OCI-LY1 (cell line): ENCODE measurements at regions not wholly inside any gene's neighbourhood (a gene's known extent, or its start where the extent isn't known, plus 50 kb on each side); places are given as distances from the start of the nearest gene placed in this dataset.

Source experiments
- EZH2 ChIP-seq: fragments of 200-600 bp; sonication (generic), shearing (Covaris generic); IDR thresholded peaks from 2 replicates; pipeline ENCODE4 v1.8.0; 2017; ENCODE audit warnings: borderline replicate concordance, mixed run types, mild to moderate bottlenecking, antibody characterized with exemption, low read length, moderate library complexity, mixed read lengths
- TF ChIP-seq, protein P1 (sequence below): fragments of 200-600 bp; sonication (generic), shearing (Covaris generic); IDR thresholded peaks from 2 replicates; pipeline ENCODE4 v1.5.1; 2017; ENCODE audit warnings: mild to moderate bottlenecking, antibody characterized with exemption, low read length, moderate library complexity, mixed read lengths

- TF ChIP-seq, protein P1, sequence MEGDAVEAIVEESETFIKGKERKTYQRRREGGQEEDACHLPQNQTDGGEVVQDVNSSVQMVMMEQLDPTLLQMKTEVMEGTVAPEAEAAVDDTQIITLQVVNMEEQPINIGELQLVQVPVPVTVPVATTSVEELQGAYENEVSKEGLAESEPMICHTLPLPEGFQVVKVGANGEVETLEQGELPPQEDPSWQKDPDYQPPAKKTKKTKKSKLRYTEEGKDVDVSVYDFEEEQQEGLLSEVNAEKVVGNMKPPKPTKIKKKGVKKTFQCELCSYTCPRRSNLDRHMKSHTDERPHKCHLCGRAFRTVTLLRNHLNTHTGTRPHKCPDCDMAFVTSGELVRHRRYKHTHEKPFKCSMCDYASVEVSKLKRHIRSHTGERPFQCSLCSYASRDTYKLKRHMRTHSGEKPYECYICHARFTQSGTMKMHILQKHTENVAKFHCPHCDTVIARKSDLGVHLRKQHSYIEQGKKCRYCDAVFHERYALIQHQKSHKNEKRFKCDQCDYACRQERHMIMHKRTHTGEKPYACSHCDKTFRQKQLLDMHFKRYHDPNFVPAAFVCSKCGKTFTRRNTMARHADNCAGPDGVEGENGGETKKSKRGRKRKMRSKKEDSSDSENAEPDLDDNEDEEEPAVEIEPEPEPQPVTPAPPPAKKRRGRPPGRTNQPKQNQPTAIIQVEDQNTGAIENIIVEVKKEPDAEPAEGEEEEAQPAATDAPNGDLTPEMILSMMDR = no peak
- TF ChIP-seq EZH2 = no peak
These were observed 191.5 kb downstream of the SETD4 start for GRCh38 chr21:35868869-35869223.
